ENCODE measurements at regions not wholly inside any gene's neighbourhood (a gene's known extent, or its start where the extent isn't known, plus 50 kb on each side); places are given as distances from the start of the nearest gene placed in this dataset.
A peak's percentile ranks its signal among the peaks of the same experiment; 100 is the strongest.
"Not testable (repeated sequence)": the region's sequence is repeated elsewhere in the genome, so short reads cannot be mapped to it uniquely, and the experiment has no call there.

GRCh38 chrX:34401411-34401810 is 255.7 kb downstream of the TMEM47 start:
- no peak for DNase-seq

- no peak for DNase-seq
Measured at GRCh38 chrX:34382416-34382815, 250.3 kb upstream of the FAM47A start.

GRCh38 chrX:34381241-34381640 is 249.1 kb upstream of the FAM47A start:
- DNase-seq: no peak

- DNase-seq: peak; percentile 13
Measured at GRCh38 chrX:34379891-34380290, 247.8 kb upstream of the FAM47A start.

GRCh38 chrX:34377645-34378044 is 245.5 kb upstream of the FAM47A start:
- no peak for DNase-seq

GRCh38 chrX:34371754-34372153 is 239.6 kb upstream of the FAM47A start:
- no peak for DNase-seq

GRCh38 chrX:34365471-34365870 is 233.4 kb upstream of the FAM47A start:
- DNase-seq: no peak

GRCh38 chrX:34350561-34351335 is 218.6 kb upstream of the FAM47A start:
- DNase-seq: no peak

- DNase-seq: no peak
Measured at GRCh38 chrX:34343001-34343400, 210.9 kb upstream of the FAM47A start.

GRCh38 chrX:34341814-34342213 is 209.7 kb upstream of the FAM47A start:
- DNase-seq: no peak

- DNase-seq: no peak
Measured at GRCh38 chrX:34341258-34341657, 209.1 kb upstream of the FAM47A start.

- DNase-seq: no peak
Measured at GRCh38 chrX:34338046-34338445, 205.9 kb upstream of the FAM47A start.

- DNase-seq: not testable (repeated sequence)
Measured at GRCh38 chrX:34335376-34335775, 203.3 kb upstream of the FAM47A start.

- DNase-seq: no peak
Measured at GRCh38 chrX:34332334-34332733, 200.2 kb upstream of the FAM47A start.

- DNase-seq: no peak
Measured at GRCh38 chrX:34325460-34325859, 193.3 kb upstream of the FAM47A start.

GRCh38 chrX:34320424-34320823 is 188.3 kb upstream of the FAM47A start:
- DNase-seq: not testable (repeated sequence)

- DNase-seq: peak; percentile 29
Measured at GRCh38 chrX:34300871-34301270, 168.8 kb upstream of the FAM47A start.

- peak; percentile 0 for DNase-seq
Measured at GRCh38 chrX:34299451-34299967, 167.4 kb upstream of the FAM47A start.

GRCh38 chrX:34294665-34295064 is 162.6 kb upstream of the FAM47A start:
- no peak for DNase-seq

GRCh38 chrX:34288782-34289181 is 156.7 kb upstream of the FAM47A start:
- DNase-seq: no peak

GRCh38 chrX:34279866-34280560 is 147.9 kb upstream of the FAM47A start:
- DNase-seq: no peak

GRCh38 chrX:34275699-34276098 is 143.6 kb upstream of the FAM47A start:
- DNase-seq: no peak

- no peak for DNase-seq
Measured at GRCh38 chrX:34270434-34270833, 138.3 kb upstream of the FAM47A start.

- no peak for DNase-seq
Measured at GRCh38 chrX:34238896-34239295, 106.8 kb upstream of the FAM47A start.
